Body of pancreas (tissue), 4 donors: ENCODE measurements at regions not wholly inside any gene's neighbourhood (a gene's known extent, or its start where the extent isn't known, plus 50 kb on each side); places are given as distances from the start of the nearest gene placed in this dataset.

Source experiments
- POLR2A ChIP-seq, 3 donors: fragments of 450-650 bp; IDR thresholded peaks; one replicate each; pipeline ENCODE4 v1.6.1; 2016; ENCODE audit warnings: antibody characterized with exemption in 3 of 3, mild to moderate bottlenecking in 2 of 3
- TF ChIP-seq, protein P1 (sequence below), 7 experiments: fragments of 450-650 bp in 4 of 7; fragments of 200-600 bp in 3 of 7; sonication (generic) in 3 of 7; IDR thresholded peaks; one replicate each; pipeline ENCODE4 v1.5.1; 2016 to 2019; ENCODE audit warnings: antibody characterized with exemption in 7 of 7

DNA sequence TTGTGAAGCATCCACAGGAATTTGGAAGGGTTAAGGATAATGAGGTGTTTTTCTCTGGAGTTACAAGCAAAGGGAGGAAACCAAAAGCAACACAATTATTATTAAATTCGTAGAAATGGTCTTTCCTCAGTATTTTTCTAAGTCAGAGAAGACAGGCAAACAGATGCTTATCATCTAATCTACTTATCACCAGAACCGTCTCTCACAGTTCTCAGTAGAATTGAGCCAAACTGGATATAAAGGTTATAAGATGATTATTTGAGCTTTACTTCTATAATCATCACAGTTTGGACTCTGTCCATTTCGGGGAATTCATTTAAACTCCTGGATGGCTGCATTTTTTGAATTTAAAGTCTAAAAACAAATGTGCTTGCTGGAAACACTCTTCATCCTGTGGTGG, 245.0 kb downstream of the KCNJ2 start:
- TF ChIP-seq, protein P1, sequence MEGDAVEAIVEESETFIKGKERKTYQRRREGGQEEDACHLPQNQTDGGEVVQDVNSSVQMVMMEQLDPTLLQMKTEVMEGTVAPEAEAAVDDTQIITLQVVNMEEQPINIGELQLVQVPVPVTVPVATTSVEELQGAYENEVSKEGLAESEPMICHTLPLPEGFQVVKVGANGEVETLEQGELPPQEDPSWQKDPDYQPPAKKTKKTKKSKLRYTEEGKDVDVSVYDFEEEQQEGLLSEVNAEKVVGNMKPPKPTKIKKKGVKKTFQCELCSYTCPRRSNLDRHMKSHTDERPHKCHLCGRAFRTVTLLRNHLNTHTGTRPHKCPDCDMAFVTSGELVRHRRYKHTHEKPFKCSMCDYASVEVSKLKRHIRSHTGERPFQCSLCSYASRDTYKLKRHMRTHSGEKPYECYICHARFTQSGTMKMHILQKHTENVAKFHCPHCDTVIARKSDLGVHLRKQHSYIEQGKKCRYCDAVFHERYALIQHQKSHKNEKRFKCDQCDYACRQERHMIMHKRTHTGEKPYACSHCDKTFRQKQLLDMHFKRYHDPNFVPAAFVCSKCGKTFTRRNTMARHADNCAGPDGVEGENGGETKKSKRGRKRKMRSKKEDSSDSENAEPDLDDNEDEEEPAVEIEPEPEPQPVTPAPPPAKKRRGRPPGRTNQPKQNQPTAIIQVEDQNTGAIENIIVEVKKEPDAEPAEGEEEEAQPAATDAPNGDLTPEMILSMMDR (IDR thresholded peaks at IDR 0.05), result no peak
- TF ChIP-seq POLR2A (IDR thresholded peaks at IDR 0.05), result no peak
